ENCODE measurements at regions not wholly inside any gene's neighbourhood (a gene's known extent, or its start where the extent isn't known, plus 50 kb on each side); places are given as distances from the start of the nearest gene placed in this dataset.

GRCh38 chr10:130372222-130372621 is 236.0 kb downstream of the GLRX3 start:
- DNase-seq = no peak

DNA sequence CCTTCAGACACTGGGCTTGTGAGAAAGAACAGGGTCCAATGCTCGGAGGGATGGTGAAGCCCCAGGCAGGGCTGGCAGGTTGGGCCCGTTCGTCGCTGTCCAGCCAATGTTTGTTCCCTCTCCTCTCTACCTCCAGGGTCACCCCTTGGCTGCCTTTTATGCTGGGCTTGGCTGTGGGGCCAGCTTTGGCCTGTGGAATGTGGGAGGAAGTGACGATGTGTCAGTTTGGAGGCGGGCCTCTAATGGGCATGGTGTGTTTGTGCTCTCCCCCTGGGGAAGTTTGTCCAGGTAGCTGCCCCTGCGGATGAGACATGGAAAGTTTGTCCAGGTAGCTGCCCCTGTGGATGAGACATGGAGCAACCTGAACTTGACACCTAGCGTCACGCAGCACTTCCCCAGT is 236.7 kb downstream of the GLRX3 start:
- no peak for DNase-seq

- no peak for DNase-seq
These were observed 241.9 kb downstream of the GLRX3 start for GRCh38 chr10:130377986-130378540.

GRCh38 chr10:130378556-130379400 is 242.6 kb downstream of the GLRX3 start:
- DNase-seq = no peak

DNA sequence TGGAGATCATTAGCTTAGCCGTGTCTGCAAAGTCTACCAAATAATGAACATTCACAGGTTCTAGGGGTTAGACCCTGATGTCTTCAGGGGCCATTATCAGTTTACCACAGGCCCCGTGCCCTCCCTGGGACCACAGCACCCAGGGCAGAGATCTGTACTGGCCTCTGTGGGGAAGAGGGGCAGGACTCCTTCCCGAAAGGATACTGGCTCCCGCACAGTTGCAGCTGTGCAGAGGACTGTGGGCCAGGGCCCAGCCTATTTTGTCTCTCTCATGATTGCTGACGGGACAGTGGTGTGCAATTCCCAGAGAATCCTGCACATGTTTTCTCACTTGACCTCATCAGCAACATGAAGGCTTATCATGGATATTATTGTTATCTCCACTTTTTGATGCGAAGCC is 243.9 kb downstream of the GLRX3 start:
- no peak for DNase-seq

GRCh38 chr10:130382031-130382430 is 245.8 kb downstream of the GLRX3 start:
- no peak for DNase-seq

- no peak for DNase-seq
These were observed 251.9 kb downstream of the GLRX3 start for GRCh38 chr10:130387936-130388580.

DNA sequence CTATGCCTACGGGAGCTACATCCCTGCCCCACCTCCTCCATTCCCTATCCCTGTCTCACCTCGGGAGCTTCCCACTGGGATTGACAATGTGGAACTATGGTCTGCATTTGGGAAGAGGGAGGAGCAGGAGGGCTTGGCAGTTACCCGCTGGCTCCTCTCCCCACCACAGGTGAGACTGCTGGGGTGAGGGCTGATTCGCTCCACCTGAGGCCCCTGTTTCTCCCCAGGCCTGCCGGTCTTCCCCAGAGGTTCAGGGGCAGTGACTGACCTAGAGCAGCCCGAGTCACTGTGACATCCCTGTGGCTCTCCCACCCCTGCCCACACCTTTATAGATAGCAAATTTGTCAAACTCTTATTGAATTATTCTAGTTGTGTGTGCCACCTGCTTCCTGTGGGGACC is 252.6 kb downstream of the GLRX3 start:
- no peak for DNase-seq

DNA sequence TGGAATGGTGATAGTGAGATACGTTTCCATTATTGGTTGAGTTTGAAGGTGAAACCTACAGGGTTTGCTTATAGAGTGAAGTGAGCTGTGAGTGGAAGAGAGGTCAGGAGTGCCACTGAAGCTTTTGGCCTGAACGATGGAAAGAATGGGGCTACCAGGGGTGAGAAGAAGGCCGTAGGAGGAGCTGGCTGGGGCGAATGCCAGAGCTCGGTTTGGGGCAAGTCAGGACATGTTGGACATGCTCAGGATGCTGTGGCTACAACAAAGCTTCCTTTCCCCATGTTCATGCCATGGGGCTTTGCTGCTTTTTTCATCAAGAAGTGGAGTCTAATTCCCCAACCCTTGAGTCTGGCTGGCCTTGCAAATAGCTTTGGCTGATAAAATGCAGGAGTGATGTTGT is 253.7 kb downstream of the GLRX3 start:
- no peak for DNase-seq

GRCh38 chr10:130392031-130392430 is 255.8 kb downstream of the GLRX3 start:
- DNase-seq = no peak

- DNase-seq = no peak
These were observed 257.2 kb downstream of the GLRX3 start for GRCh38 chr10:130393342-130393741.

DNA sequence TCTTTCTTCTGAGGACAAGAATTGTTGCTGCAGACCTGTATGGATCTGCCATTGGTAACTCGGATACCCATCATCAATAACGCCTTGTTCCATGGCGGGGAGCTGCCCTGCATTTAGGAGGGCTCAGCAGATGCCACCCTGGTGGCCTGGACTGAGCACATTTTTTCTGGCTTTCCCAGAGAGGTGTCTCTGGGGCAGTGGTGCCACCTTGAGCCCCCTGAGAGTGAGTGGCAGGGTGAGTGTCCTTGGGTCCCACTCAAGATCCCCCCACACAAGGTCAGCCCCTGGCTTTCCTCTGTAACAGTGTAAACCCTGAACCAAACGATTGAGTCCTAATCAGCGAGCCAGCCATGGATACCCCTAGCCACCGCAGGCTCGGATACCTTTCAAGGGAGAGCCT is 258.6 kb downstream of the GLRX3 start:
- no peak for DNase-seq

DNA sequence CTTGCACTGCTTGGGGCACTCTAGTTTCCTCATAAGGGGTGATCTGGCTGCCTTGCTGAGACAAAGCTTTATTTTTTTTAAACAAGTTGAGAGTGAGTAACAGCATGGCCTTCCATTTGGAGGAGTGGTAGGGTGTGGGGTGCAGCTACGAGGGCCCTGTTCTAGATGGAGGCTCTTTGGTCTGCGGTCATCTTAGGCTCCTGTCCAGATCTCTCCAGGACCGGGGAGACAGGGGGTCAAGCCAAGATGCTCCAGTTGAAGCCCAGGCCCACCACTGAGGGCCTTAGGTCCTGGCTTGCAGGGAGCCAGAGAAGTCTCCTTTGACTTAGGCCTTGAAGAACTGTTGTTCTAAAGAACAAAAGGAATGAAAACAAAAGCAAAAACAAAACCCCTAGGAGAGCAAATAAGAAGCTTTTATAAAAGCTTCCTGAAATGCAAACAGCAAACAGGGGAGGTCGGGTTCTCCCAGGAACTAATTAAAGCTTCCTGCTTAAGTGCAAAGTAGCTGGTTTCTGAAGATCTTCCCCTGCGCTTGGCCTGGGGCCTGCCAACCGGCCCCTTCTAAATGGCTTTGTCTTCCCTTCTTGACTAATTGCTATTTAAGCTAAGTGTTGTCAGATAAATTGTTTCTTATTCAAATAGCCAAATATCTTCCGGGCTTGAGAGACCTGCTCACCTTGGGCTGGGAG is 259.2 kb downstream of the GLRX3 start:
- no peak for DNase-seq

DNA sequence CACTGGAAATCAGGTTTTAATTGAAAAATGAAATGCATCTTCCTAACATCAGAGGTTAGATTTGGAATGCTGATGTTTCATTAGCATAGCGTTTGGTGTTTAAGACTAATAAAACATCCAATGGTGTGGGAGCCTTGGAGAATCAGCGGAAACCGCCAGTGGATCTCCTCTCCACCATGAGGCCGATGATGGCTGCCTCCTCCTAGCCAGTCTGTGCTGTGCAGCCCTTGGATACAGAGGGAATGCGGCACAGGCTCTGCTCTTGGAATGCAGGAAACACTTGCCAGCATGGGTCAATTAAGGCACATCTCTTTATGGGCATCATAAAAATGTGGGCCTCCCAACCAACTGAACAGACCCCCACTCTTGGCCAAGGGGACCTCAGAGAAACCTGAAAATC is 259.9 kb downstream of the GLRX3 start:
- DNase-seq = no peak

GRCh38 chr10:130398090-130398994 is 262.2 kb downstream of the GLRX3 start:
- no peak for DNase-seq

GRCh38 chr10:130399425-130399950 is 263.3 kb downstream of the GLRX3 start:
- no peak for DNase-seq

- DNase-seq = no peak
These were observed 264.7 kb downstream of the GLRX3 start for GRCh38 chr10:130400890-130401289.

DNA sequence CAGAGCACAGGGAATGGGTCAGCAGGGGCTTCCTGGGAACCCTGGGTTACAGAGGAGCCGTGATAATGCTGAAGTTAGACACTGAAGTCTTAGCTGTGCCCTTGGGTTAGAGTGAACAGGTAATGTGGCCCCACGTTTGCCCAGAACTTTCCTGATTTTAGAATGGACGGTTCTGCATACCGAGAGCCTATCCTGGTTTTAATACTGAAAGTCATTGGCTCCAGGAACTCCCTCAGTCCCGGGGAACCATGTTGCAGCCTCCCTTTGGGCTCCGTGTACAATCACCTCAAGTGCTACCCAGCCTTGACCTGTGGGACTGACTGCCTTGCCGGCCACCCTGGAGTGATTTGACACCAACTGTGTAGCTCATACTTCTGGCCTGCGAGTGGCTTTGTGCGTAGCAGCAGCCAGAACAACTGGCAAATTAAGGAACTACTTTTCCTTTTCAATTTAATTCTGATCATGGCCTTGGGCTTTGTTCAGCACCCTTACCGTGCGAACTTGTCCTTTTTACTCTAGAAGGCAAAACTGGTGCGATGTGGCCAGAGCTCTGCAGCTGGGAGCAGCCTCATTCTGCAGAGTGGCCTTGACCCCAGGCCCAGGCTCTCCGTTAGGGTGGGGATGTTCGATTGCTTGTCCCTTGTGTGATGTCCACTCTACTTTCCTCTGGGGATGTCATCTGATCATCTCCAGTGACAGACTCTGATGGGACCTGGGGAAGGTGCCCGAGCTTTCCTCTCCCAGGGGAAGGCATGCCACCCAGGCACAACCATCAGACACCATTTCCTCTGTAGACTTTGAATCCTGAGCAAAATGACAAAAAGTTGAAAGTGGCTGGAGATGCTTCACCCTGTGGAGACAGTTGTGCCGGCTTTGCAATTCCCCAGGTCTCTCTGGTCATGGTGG is 265.9 kb downstream of the GLRX3 start:
- no peak for DNase-seq

DNA sequence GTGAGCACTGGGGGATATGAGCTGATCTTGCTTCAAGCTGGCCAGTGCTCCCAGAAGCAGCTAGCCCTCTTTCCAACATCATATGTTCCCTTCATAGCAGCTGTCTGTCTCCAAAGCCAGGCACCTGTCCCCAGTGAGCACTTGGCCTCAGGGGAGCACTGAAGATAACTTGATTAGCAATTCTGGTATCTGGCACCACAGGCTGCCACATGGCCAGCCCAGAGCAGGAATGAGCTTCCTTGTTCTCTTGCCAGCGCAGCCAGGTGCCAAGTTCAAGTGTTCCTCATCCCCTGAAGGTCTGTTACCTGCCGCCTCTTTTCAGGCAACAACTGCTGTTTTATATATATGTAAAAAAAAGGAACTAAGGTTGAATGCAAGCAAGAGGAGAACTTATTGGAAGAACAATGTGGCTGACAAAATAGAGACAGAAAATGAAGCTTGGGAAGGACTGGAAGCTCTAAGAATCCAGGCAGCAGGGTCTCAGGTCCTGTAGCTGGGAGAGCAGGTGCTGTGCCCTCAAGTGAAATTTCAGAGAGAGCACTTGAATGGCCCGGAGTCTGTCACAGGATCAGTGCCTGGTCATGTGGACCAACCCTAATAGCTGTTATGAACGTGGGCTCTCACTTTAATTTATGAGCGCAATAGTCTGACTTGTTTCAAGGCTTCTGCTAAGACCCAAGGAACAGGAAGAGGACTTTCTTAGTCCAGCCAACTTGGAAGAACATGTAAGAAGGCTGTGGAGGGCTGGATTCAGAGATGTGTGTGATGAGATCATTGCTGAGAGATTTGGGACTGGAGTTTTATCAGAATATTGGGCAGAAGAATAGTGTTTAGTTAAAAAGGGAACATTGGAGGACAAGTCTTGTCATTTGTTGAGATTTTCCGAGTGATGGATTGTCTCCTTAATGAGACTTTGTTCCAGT is 267.2 kb downstream of the GLRX3 start:
- DNase-seq = no peak

- no peak for DNase-seq
These were observed 268.4 kb downstream of the GLRX3 start for GRCh38 chr10:130404476-130405055.
